GM21360 (cell line): ENCODE measurements at regions not wholly inside any gene's neighbourhood (a gene's known extent, or its start where the extent isn't known, plus 50 kb on each side); places are given as distances from the start of the nearest gene placed in this dataset.

ENCODE experiments used
- ATAC-seq: cut with Tn5 transposase; IDR thresholded peaks from one replicate; pipeline ENCODE4 v1.9.1; 2021; ENCODE audit warnings: mild to moderate bottlenecking, moderate library complexity; ENCODE audit not compliant: unreplicated experiment

DNA sequence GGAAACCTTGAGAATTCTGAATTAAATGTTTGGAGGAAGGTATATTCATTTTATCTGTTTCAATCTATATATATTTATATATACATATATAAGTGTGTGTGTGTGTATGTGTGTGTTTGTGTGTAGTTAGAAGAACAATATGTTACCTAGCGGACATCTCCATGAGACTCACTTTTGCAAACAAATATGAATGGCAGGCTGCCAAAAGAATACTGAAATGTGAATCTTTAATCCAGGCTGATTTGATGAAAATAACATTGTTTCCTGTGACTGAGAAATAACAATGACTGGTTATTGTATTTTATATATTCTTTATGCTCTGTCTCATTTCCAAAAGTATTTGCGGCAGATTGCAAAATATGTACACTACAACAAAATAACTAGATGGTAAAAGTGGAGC, 255.5 kb upstream of the TGFBR2 start:
- ATAC-seq = no peak

DNA sequence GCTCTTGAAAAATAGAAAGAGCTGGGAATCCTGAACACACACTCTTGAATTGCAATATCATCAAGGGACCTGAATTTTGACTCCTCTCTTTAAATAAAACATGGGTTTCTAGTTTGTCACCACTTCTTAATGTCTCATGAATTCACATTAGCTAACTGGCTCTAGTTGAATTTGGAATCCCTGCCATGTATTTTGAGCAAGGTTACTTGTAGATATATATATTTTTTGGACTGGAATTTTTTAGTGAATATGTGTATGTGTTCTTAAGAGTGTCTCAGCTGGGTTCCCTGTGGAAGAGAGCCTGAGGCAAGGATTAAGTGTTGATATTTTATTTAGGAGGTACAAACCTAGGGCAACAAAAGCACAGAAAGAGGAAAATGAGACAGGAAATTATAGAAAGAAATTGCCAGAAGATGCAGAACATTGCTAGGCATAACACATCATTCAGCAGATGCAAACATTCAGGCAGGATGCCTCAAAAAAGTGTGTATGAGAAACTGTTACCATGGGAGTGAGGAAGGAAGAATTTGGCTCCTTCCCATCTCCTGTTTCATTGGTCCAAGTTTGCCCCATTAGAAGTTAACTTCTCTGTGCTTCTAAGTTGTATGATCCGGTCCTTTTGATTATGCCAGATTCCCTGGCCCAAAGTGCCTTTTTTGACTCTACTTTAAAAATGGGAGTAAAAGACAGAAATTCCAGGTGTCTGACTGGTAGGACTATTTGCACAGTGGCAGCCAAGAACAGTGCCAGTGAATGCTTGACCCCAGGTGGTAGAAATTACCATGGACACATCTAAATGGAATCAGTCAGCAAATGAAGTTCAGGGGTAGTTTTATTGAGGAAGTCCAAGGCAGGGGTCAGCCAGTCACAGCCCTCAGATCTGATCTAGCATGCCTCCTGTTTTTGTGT, 253.7 kb upstream of the TGFBR2 start:
- ATAC-seq = no peak

GRCh38 chr3:30353711-30354467, 252.5 kb upstream of the TGFBR2 start:
- ATAC-seq = peak; percentile 97

DNA sequence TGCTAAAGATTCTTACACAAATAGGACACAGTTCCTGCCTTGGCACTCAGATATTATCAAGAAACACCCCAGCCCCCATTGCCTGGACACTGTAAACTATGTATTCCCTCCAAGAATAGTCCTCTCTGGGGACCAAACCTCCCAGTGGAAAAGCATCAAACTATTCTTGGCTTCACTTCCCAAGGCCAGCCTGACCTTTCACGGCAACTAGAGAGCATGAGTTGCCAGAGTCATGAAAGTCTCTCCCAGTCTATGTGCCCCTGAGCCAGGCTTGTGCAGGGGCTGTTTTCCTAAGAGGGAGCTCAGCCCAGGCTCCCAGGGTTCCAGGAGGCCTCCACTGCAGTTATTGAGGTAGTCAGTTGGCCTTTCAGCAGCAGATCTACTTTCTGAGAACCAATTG, 251.9 kb upstream of the TGFBR2 start:
- no peak for ATAC-seq

DNA sequence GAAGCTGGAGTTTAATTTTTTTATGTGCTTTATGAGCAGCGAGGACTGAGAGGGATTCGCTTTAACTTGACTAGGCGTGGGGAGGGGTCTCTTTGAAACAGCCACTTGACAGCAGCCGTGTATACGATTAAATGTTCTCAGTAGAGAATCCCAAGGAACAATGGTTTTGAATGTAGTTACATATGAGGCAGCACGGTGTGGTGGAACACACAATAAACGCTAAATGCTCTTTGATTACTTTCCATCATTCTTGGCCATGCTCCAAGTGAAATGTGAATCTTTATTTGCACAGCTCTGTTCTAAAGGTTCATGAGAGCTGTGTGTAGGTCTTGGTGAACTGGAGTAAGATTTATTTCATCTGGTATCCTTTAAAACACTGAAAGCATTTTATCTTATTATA, 251.4 kb upstream of the TGFBR2 start:
- ATAC-seq = no peak

- no peak for ATAC-seq
Measured at GRCh38 chr3:30355622-30356021, 250.8 kb upstream of the TGFBR2 start.

GRCh38 chr3:30356866-30357753, 249.3 kb upstream of the TGFBR2 start:
- no peak for ATAC-seq

GRCh38 chr3:30357897-30358296, 248.5 kb upstream of the TGFBR2 start:
- ATAC-seq = no peak

GRCh38 chr3:30358871-30359270, 247.5 kb upstream of the TGFBR2 start:
- no peak for ATAC-seq

DNA sequence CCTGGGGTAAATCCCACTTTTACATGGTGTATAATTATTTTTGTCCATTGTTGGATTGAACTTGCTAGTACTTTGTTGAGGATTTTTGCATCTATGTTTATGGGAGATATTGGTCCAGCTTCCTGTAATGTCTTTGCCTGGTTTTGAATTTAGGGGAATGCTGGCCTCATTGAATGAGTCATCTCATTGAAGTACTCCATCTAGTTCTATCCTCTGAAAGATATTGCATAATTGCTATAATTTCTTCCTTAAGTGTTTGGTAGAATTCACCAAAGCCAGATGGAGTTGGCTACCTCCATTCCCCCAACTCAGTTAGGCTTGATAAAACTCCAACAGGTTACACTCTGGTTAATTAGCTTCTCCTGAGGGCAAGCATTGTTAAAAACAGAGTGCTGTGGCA, 237.4 kb upstream of the TGFBR2 start:
- ATAC-seq = no peak

- ATAC-seq = no peak
Measured at GRCh38 chr3:30370681-30371271, 235.6 kb upstream of the TGFBR2 start.

GRCh38 chr3:30372837-30373236, 233.6 kb upstream of the TGFBR2 start:
- ATAC-seq = no peak

GRCh38 chr3:30384546-30385072, 221.8 kb upstream of the TGFBR2 start:
- no peak for ATAC-seq

DNA sequence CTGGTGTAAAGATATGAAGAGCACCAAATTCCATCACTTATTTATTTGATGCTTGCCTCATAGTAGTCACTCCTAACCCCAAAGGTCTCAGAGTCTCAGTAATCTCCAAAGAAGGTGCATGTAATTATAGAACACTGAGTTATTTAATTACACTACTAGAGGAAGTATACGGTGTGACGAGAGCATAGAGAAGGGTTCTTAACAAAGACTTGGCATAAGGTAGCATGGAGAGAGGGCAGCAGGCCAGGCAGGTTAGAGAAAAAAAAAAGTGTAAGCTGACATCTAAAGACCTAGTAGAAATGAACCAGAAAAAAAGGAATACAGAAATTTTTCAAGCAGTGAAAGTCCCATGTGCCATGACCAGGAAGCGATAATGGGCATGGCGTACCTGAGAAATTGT, 213.3 kb upstream of the TGFBR2 start:
- ATAC-seq = no peak

- ATAC-seq = no peak
Measured at GRCh38 chr3:30397030-30397429, 209.4 kb upstream of the TGFBR2 start.

GRCh38 chr3:30399394-30400181, 206.8 kb upstream of the TGFBR2 start:
- ATAC-seq = no peak

DNA sequence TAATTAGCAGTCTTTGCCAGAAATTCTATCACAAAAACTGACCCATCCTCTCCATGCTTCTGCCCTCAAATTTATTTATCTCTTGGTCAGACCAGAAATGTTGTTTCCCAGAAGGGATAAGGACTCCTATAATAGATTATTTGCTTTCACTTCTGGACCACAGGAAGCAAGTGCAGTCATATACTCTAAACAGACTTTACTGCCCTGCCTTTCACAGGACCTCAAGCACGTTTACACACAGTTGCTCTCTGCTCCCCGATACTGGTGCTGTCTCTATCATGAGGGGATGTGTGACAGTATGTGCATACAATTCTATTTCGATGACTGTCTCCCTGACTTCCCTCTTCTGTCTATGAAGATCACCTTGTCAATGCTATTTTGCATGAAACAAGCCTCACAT, 205.5 kb upstream of the TGFBR2 start:
- ATAC-seq = no peak

- ATAC-seq = no peak
Measured at GRCh38 chr3:30401971-30402370, 204.4 kb upstream of the TGFBR2 start.

GRCh38 chr3:30407651-30408050, 198.8 kb upstream of the TGFBR2 start:
- ATAC-seq = no peak

- no peak for ATAC-seq
Measured at GRCh38 chr3:30408105-30408557, 198.3 kb upstream of the TGFBR2 start.
